Nephron progenitor cell (in vitro differentiated cells): ENCODE measurements at regions not wholly inside any gene's neighbourhood (a gene's known extent, or its start where the extent isn't known, plus 50 kb on each side); places are given as distances from the start of the nearest gene placed in this dataset.

ENCODE experiments used
- DNase-seq: peaks from one replicate; pipeline ENCODE4 v3.0.0; 2021
- H3K27ac Mint-ChIP-seq: 2 replicates; pipeline ENCODE4 v1.8.0; 2021; ENCODE audit warnings: mild to moderate bottlenecking, moderate library complexity, mixed read lengths
- H3K27me3 Mint-ChIP-seq: 2 replicates; pipeline ENCODE4 v1.8.0; 2021; ENCODE audit warnings: mild to moderate bottlenecking, low read depth, mixed read lengths; ENCODE audit not compliant: poor library complexity
- H3K36me3 Mint-ChIP-seq: 2 replicates; pipeline ENCODE4 v1.8.0; 2021; ENCODE audit warnings: low read depth, mixed read lengths
- H3K4me1 Mint-ChIP-seq: 2 replicates; pipeline ENCODE4 v1.8.0; 2021; ENCODE audit warnings: mixed read lengths
- H3K4me3 Mint-ChIP-seq: 2 replicates; pipeline ENCODE4 v1.8.0; 2021; ENCODE audit warnings: mild to moderate bottlenecking, moderate library complexity, mixed read lengths
- H3K9me3 Mint-ChIP-seq: 2 replicates; pipeline ENCODE4 v1.8.0; 2021; ENCODE audit warnings: mild to moderate bottlenecking, moderate library complexity, mixed read lengths
- CTCF ChIP-seq: fragments of 200-600 bp; sonication (generic); IDR thresholded peaks from 2 replicates; pipeline ENCODE4 v1.5.0; 2021; ENCODE audit warnings: antibody characterized with exemption

GRCh38 chr3:63015614-63016309, 140.5 kb upstream of the CADPS start:
- Mint-ChIP-seq H3K4me3 (no peak overlapping the region), H3K36me3 (peaks cover 6% of the 10 kb centered on the region), H3K27ac (no peak overlapping the region), H3K27me3 (peaks cover 3% of the 10 kb centered on the region), H3K4me1 (peaks cover 5% of the 10 kb centered on the region), H3K9me3 (peaks cover 14% of the 10 kb centered on the region)
- peak; percentile 41 for DNase-seq
- no peak for TF ChIP-seq CTCF

GRCh38 chr3:63022114-63022513, 146.9 kb upstream of the CADPS start:
- Mint-ChIP-seq H3K4me3 (no peak overlapping the region), H3K36me3 (no peaks in the 10 kb centered on the region), H3K27me3 (peaks cover 3% of the 10 kb centered on the region), H3K9me3 (peaks cover 7% of the 10 kb centered on the region), H3K27ac (no peak overlapping the region), H3K4me1 (no peaks in the 10 kb centered on the region)
- no peak for TF ChIP-seq CTCF
- no peak for DNase-seq

GRCh38 chr3:63026722-63027121, 151.5 kb upstream of the CADPS start:
- no peak for TF ChIP-seq CTCF
- Mint-ChIP-seq H3K27ac (no peak overlapping the region), H3K4me1 (no peaks in the 10 kb centered on the region), H3K4me3 (no peak overlapping the region), H3K9me3 (peaks cover 4% of the 10 kb centered on the region), H3K27me3 (peaks cover 3% of the 10 kb centered on the region), H3K36me3 (peaks cover 4% of the 10 kb centered on the region)
- DNase-seq = no peak

GRCh38 chr3:63029326-63029725, 154.1 kb upstream of the CADPS start:
- Mint-ChIP-seq H3K27ac (no peak overlapping the region), H3K9me3 (peaks cover 4% of the 10 kb centered on the region), H3K36me3 (peaks cover 4% of the 10 kb centered on the region), H3K4me1 (no peaks in the 10 kb centered on the region), H3K27me3 (peaks cover 3% of the 10 kb centered on the region), H3K4me3 (no peak overlapping the region)
- DNase-seq = no peak
- TF ChIP-seq CTCF = no peak

GRCh38 chr3:63029921-63030320, 154.7 kb upstream of the CADPS start:
- Mint-ChIP-seq H3K4me1 (no peaks in the 10 kb centered on the region), H3K27ac (no peak overlapping the region)
- no peak for TF ChIP-seq CTCF

GRCh38 chr3:63030666-63031065, 155.4 kb upstream of the CADPS start:
- peaks cover 4% of the 10 kb centered on the region for H3K9me3 Mint-ChIP-seq
- H3K4me3 Mint-ChIP-seq = no peak overlapping the region
- H3K36me3 Mint-ChIP-seq = peaks cover 4% of the 10 kb centered on the region
- no peak for DNase-seq
- no peak overlapping the region for H3K27ac Mint-ChIP-seq
- no peaks in the 10 kb centered on the region for H3K4me1 Mint-ChIP-seq
- TF ChIP-seq CTCF = no peak
- H3K27me3 Mint-ChIP-seq = peaks cover under 1% of the 10 kb centered on the region

More at GRCh38 chr3:63029921-63030320, 154.7 kb upstream of the CADPS start:
- Mint-ChIP-seq H3K27me3 (peaks cover 3% of the 10 kb centered on the region), H3K9me3 (peaks cover 4% of the 10 kb centered on the region), H3K4me3 (no peak overlapping the region), H3K36me3 (peaks cover 4% of the 10 kb centered on the region)
- DNase-seq = no peak
